GM12864 (cell line): ENCODE measurements at regions not wholly inside any gene's neighbourhood (a gene's known extent, or its start where the extent isn't known, plus 50 kb on each side); places are given as distances from the start of the nearest gene placed in this dataset.

ENCODE experiments used
- DNase-seq: peaks from one replicate; pipeline ENCODE4 v3.0.0-alpha.2; 2011; ENCODE audit warnings: low read depth
- H3K4me3 ChIP-seq: 2 replicates; pipeline ENCODE4 v1.5.1; 2011; ENCODE audit warnings: mild to moderate bottlenecking, low read depth, low read length, control low read depth
- TF ChIP-seq, protein P1 (sequence below): IDR thresholded peaks from 2 replicates; pipeline ENCODE4 v1.5.1; 2011; ENCODE audit warnings: low read depth, mild to moderate bottlenecking, moderate library complexity, low read length, control low read depth, inconsistent platforms; ENCODE audit errors: missing control alignments

DNA sequence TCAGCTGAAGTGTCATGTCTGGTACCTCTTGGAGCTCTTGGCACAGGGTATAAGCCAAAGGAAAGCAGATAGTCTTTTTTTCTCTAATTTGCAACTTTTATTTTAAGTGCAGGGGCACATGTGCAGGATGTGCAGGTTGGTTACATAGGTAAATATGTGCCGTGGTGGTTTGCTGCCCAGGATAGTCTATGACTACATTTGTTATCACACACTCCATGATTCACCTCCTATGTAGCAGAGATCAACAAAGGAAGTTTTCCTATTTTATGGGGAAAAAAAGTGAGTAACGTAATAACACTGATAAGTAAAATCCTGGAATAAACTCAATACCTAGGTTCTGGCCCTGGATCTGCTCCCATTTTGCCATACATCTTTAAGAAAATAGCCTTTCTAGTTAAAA is 234.6 kb downstream of the CAAP1 start:
- no peak for DNase-seq
- no peak overlapping the region for H3K4me3 ChIP-seq
- TF ChIP-seq, protein P1, sequence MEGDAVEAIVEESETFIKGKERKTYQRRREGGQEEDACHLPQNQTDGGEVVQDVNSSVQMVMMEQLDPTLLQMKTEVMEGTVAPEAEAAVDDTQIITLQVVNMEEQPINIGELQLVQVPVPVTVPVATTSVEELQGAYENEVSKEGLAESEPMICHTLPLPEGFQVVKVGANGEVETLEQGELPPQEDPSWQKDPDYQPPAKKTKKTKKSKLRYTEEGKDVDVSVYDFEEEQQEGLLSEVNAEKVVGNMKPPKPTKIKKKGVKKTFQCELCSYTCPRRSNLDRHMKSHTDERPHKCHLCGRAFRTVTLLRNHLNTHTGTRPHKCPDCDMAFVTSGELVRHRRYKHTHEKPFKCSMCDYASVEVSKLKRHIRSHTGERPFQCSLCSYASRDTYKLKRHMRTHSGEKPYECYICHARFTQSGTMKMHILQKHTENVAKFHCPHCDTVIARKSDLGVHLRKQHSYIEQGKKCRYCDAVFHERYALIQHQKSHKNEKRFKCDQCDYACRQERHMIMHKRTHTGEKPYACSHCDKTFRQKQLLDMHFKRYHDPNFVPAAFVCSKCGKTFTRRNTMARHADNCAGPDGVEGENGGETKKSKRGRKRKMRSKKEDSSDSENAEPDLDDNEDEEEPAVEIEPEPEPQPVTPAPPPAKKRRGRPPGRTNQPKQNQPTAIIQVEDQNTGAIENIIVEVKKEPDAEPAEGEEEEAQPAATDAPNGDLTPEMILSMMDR = no peak

DNA sequence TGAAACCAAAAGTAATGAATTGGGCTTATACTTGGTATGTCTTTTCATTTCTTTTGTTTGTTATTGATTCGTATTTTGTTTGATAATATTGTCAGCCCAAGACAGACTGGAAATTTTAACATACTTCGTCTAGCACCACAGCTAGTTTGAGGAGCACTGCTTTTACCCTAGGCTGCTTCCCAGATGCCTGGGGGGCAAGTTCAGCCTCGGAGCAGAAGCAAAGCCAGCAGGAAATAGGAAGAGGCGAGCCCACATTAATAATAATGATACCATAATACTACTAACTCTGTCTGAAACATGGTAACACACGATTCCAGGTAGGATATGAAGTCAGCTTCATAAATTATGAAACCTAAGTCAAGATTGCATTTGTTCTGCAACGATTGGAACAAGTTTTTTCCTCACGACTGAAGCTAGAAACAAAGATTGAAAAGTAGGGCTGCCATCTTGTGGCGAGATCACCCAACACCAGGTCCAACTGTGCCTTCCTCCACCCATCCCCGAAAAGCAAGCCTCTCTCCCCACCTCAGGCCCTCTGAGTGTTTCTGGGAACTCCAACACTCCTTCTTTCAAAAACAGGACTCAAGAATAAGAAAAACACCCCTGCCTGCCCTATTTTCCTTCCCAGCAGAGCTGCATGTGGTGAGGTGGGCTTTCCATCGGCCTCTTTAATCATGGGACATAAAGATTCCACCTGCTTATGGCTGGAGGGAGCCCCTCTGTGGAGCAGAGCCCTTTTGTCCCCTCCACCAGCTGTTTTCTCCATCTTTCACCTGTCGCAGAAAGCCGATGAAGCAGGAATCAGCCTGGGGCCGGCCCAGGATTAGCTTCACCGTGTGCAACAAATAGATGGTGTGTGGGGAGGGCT is 236.4 kb downstream of the CAAP1 start:
- no peak overlapping the region for H3K4me3 ChIP-seq
- DNase-seq = no peak

DNA sequence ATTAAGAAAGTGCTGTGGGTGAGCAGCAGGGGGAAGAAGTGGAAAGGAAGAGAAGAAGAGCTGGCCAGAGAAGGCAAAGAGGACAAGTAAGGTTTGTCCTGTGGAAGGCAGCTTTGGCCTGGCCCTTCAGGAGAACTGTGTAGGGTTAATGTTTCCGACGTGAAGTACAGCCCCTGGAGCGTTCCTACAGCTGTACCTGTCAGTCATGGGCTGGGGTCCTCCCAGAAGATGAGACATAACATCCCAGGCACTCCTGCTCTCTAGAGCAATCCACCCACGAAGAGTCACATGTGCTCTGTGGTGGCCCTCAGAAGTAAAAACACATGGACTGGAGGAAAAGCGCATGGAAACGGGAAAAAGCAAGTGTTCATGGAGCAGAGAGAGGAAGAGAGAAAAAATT is 237.4 kb downstream of the CAAP1 start:
- H3K4me3 ChIP-seq = no peak overlapping the region
- DNase-seq = no peak
- TF ChIP-seq, protein P1 = no peak

More for the DNA sequence above, 236.4 kb downstream of the CAAP1 start:
- TF ChIP-seq, protein P1 = peak; percentile 52

DNA sequence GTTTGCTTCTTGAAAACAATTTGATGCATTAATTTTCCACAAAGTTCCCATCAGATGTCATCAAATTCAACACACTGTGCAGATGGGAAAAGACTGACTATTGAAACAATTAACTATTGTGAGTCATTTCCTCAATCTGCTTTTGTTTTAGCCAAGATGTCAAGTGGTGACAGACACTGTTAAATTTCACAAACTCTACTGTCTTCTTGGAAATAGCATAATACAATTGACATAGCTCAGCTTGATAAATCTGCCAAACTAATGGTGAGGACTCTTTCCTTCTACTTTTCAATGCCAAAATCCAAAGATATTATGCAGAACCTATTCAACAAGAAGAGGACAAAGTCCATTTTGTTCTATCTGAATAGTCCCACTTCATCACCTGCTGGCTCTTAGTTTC is 242.3 kb downstream of the CAAP1 start:
- DNase-seq = no peak
- TF ChIP-seq, protein P1 = no peak
- no peak overlapping the region for H3K4me3 ChIP-seq

DNA sequence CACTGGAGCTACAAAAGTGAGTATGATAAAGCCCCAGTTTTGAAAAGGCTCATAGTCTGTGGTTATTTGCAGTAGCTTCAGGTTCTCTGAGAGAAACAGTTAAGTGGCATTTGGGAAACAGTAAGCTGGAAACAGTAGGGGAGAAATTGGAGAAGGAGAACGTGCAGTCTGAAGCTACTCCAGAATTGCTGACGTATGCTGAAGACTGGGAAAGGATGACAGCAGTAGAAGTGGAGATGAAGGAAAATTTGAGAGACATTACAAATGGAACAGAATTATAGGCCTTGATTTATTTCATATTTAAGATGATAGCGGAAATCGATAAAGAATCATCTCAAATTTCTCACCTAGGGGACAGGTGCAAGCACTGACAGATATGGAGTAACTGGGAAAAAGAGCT is 248.8 kb downstream of the CAAP1 start:
- TF ChIP-seq, protein P1 = no peak
- DNase-seq = no peak
- H3K4me3 ChIP-seq = no peak overlapping the region

DNA sequence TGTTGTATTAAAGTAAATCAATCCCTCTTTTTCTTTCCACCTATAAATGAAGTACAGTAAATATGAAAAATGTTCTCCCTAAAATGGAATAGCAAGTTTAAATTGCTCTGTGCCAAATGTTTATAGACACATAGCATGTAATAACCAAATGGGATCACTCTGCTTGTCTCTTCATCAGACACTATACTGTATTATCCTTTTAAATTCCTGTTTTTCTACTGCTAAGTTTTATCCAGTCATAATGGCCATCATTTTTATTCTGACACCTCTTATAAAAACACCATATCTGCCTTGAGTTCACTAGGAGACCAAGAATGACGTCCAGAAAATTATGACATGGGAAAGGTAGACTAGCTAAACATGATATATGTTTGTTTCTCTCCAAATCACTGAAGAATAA is 252.8 kb downstream of the CAAP1 start:
- TF ChIP-seq, protein P1 = no peak
- H3K4me3 ChIP-seq = no peak overlapping the region
- DNase-seq = no peak

DNA sequence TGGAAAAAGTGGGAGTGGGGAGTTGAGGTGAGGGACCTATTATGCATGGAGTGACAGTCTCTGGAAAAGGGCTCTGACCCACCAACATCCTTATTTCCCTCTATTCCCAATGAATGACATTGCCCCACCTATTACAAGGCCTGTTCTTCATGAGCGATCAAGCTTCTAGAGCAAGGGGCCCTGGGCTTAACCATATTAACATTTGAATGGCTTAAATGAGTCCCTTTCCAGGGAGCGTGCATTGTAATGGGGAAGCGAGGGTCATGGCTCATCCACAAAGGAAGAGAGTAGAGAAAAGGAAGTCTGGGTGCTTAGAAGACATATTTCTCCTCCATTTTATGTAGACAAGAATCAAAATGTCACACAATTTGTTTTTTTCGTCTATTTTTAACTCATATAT is 255.5 kb downstream of the CAAP1 start:
- no peak for DNase-seq
- TF ChIP-seq, protein P1 = no peak
- no peak overlapping the region for H3K4me3 ChIP-seq
